ENCODE measurements at regions not wholly inside any gene's neighbourhood (a gene's known extent, or its start where the extent isn't known, plus 50 kb on each side); places are given as distances from the start of the nearest gene placed in this dataset.

- TF ChIP-seq CTCF (conservative IDR thresholded peaks at IDR 0.05) (no peak), ZFX (IDR thresholded peaks at IDR 0.05) (no peak)
These were observed 288.9 kb upstream of the CDH18 start for GRCh38 chr5:20276959-20277263.

Data from C4-2B (cell line).